SJCRH30 (cell line): ENCODE measurements at regions not wholly inside any gene's neighbourhood (a gene's known extent, or its start where the extent isn't known, plus 50 kb on each side); places are given as distances from the start of the nearest gene placed in this dataset.
A peak's percentile ranks its signal among the peaks of the same experiment; 100 is the strongest.

Source experiments
- DNase-seq, 2 experiments: peaks; one replicate each; pipeline ENCODE4 v3.0.0-alpha.2; 2015 to 2020
- H3K27ac ChIP-seq: fragments of 250-450 bp; sonication (Bioruptor Pico); 2 replicates; pipeline ENCODE4 v1.5.1; 2020; ENCODE audit warnings: mild to moderate bottlenecking, moderate library complexity
- H3K27me3 ChIP-seq: fragments of 250-450 bp; sonication (Bioruptor Pico); 2 replicates; pipeline ENCODE4 v1.5.1; 2020; ENCODE audit warnings: mild to moderate bottlenecking, moderate library complexity
- H3K36me3 ChIP-seq: fragments of 250-450 bp; sonication (Bioruptor Pico); 2 replicates; pipeline ENCODE4 v1.5.1; 2020; ENCODE audit warnings: mild to moderate bottlenecking, moderate library complexity
- H3K4me1 ChIP-seq: fragments of 250-450 bp; sonication (Bioruptor Pico); 2 replicates; pipeline ENCODE4 v1.5.1; 2020; ENCODE audit warnings: mild to moderate bottlenecking, moderate library complexity
- H3K4me3 ChIP-seq: fragments of 250-450 bp; sonication (Bioruptor Pico); 2 replicates; pipeline ENCODE4 v1.5.1; 2020; ENCODE audit warnings: mild to moderate bottlenecking, moderate library complexity
- H3K9me3 ChIP-seq: fragments of 250-450 bp; sonication (Bioruptor Pico); replicated peaks from 2 replicates; pipeline ENCODE4 v1.5.1; 2020; ENCODE audit warnings: mild to moderate bottlenecking, moderate library complexity

DNA sequence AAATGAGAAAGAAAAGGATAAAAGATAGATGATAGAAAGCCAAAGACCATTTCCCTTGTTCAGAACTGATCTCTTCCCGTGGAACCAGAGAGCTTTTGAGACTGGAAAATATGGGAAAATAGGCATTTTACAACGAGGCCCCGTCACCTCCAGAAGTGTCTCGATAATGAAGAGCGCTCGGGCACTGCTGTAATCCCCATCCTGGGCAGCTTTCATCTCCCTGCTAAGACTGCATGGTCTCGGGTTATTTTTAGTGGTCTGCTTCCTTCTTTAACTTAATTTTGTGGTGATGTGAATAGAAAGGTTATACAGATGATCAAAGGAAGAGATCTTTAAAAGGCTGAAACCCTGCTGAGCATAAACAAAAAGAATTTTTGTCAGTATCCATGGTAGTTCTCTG lies 176.6 kb downstream of the METTL4 start:
- H3K27ac ChIP-seq = no peak overlapping the region
- DNase-seq = no peak
- H3K4me3 ChIP-seq = no peak overlapping the region
- no peaks in the 10 kb centered on the region for H3K9me3 ChIP-seq
- H3K4me1 ChIP-seq = no peaks in the 10 kb centered on the region
- H3K27me3 ChIP-seq = no peaks in the 10 kb centered on the region
- no peaks in the 10 kb centered on the region for H3K36me3 ChIP-seq

DNA sequence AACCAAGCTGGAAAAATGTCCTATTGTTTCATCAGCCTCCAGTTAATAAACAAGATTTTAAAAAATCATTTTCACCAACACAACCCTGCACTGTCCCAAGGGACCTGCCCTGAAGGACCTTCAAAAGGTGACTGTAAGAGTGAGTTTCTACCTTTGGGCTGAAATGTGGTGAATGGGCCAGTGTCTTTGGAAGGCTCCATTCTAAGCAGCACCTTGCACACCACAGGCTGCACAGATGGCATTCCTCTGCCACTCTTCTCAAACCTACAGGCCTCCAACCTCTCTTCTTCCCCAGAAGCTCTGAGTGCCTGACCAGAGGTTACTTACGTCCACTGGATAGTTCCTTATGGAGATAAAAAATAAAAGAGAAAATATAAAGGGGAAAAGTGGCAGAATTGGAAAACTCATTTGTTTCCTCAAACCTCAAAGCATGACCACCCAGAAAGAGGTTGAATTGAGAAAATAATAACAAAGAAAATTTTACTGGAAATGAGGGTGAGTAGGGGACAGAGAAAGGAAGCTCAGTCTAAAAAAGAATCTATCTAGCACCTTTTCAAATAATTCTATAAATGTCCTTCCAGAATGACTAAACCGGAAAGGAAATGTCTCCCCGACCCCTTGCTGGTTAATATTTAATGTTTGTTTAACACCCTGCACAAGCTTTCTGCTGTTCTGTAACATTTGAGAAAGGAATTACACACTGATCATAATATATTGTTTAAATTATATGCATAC lies 175.7 kb downstream of the METTL4 start:
- Histone ChIP-seq H3K4me1 (no peaks in the 10 kb centered on the region), H3K9me3 (no peaks in the 10 kb centered on the region), H3K27ac (no peak overlapping the region), H3K4me3 (no peak overlapping the region), H3K27me3 (no peaks in the 10 kb centered on the region), H3K36me3 (no peaks in the 10 kb centered on the region)
- DNase-seq = no peak

DNA sequence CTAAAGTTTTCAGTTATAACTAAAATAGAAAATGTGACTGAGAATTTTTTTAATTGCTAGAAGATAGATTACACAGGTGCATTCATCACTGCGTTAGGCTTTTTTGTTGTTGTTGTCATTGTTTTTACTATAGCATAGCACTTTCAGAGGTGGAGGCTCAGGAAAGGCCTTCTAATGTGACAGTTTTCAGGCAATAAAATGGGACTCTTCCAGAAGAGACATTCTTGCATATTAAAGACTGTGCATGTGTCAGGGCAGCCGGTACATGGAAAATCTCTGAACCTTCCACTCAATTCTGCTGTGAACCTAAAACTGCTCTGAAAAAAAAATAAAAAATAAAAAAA lies 175.2 kb downstream of the METTL4 start:
- H3K27me3 ChIP-seq = no peaks in the 10 kb centered on the region
- no peak for DNase-seq
- no peak overlapping the region for H3K27ac ChIP-seq
- H3K4me3 ChIP-seq = no peak overlapping the region
- H3K9me3 ChIP-seq = no peaks in the 10 kb centered on the region
- no peaks in the 10 kb centered on the region for H3K36me3 ChIP-seq
- no peaks in the 10 kb centered on the region for H3K4me1 ChIP-seq

DNA sequence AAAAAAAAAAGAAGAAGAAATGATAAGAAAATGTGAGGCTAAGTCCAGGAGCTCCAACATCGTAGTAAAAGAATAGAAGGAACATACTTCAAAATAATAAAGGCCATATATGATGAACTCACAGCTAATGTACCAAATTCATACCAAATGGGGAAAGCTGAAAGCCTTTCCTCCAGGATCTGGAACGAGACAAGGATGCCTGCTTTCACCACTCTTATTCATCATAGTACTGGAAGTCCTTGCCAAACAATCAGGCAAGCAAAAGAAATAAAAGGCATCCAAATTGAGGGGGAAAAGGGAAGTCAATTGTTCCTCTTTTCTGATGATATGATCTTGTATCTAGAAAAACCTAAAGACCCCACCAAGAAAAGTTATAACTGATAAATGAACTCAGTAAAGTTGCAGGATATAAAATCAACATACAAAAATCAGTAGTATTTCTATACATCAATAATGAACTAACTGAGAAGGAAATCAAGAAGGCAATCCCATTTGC lies 170.6 kb downstream of the METTL4 start:
- no peaks in the 10 kb centered on the region for H3K27me3 ChIP-seq
- H3K27ac ChIP-seq = no peak overlapping the region
- H3K4me1 ChIP-seq = no peaks in the 10 kb centered on the region
- no peak for DNase-seq
- H3K9me3 ChIP-seq = no peaks in the 10 kb centered on the region
- no peaks in the 10 kb centered on the region for H3K36me3 ChIP-seq
- no peak overlapping the region for H3K4me3 ChIP-seq

DNA sequence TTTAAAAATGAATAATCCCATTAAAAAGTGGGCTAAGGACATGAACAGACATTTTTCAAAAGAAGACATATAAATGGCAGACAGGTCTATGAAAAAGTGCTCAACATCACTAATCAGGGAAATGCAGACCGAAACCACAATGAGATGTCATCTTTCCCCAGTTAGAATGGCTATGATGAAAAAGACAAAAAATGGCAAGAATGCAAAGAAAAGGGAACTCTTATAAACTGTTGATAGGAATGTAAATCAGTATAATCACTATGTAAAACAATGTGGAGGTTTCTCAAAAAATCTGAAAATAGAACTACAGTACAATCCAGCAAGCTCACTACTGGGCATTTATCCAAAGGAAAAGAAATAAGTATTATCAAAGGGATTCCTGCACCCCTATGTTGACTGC lies 169.2 kb downstream of the METTL4 start:
- no peaks in the 10 kb centered on the region for H3K36me3 ChIP-seq
- no peak for DNase-seq
- no peak overlapping the region for H3K27ac ChIP-seq
- no peaks in the 10 kb centered on the region for H3K4me1 ChIP-seq
- H3K4me3 ChIP-seq = no peak overlapping the region
- H3K9me3 ChIP-seq = no peaks in the 10 kb centered on the region
- no peaks in the 10 kb centered on the region for H3K27me3 ChIP-seq

DNA sequence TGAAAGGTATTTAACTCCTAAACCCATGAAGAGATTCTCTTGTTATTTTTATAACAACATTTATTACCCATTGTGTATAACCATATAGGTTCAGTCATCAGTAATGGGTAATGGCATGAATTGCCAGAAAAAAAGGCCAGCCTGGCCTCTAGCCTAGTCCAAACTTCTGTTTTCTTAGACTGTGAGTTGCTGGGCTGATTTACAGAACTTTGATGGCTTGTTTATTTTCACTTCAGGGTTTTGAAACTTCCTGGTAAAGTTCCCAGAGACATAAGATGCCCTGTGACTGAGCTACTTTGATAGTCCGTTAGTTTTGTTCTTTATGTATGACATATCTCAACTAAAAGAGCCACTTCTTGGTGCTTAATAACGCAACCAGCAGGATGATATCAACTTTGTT lies 164.8 kb downstream of the METTL4 start:
- Histone ChIP-seq H3K9me3 (no peaks in the 10 kb centered on the region), H3K27me3 (no peaks in the 10 kb centered on the region), H3K36me3 (no peaks in the 10 kb centered on the region), H3K4me3 (no peak overlapping the region), H3K4me1 (peaks cover 15% of the 10 kb centered on the region; the same call in 1 of the 2 replicates), H3K27ac (no peak overlapping the region)
- DNase-seq = no peak

DNA sequence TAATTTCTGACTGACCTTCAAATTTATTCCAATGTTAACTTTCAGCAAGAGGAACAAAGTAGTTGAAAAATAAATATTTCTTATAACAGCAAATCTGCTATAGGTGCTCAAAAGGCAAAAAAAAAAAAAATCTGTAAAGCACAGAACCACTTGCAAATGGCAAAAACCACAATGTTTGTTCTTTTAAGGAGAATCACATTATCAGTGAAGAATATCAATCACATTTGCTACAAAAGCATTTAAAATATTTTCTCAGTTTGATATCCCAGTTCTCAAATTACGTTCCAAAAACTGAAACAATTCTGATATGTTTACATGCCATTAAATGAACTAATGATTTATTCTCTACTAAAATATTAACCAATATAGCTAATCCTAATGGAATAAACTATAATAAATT lies 163.3 kb downstream of the METTL4 start:
- DNase-seq = no peak
- Histone ChIP-seq H3K4me1 (peaks cover 18% of the 10 kb centered on the region; the same call in 1 of the 2 replicates), H3K27me3 (no peaks in the 10 kb centered on the region), H3K27ac (no peak overlapping the region), H3K36me3 (no peaks in the 10 kb centered on the region), H3K4me3 (no peak overlapping the region), H3K9me3 (no peaks in the 10 kb centered on the region)

DNA sequence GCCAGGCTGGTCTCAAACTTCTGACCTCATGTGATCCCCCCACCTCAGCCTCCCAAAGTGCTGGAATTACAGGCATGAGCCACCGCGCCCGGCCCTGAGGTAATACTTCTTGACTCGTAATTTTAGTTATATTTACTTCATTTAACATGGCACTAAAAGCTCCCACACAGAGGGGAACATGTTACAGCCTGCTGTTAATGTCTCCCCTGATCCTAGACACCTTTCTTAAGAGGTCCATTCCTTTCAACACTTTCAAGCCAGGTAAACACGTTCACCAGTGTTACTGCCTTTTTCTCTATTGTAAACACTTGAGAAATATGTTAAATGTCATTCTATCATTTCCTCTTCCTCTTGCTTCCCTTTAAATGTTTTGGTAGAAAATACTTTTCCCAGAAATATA lies 161.4 kb downstream of the METTL4 start:
- DNase-seq = no peak
- Histone ChIP-seq H3K4me3 (no peak overlapping the region), H3K27ac (no peak overlapping the region), H3K9me3 (no peaks in the 10 kb centered on the region), H3K27me3 (no peaks in the 10 kb centered on the region), H3K36me3 (no peaks in the 10 kb centered on the region), H3K4me1 (peaks cover 18% of the 10 kb centered on the region; the same call in 1 of the 2 replicates)

DNA sequence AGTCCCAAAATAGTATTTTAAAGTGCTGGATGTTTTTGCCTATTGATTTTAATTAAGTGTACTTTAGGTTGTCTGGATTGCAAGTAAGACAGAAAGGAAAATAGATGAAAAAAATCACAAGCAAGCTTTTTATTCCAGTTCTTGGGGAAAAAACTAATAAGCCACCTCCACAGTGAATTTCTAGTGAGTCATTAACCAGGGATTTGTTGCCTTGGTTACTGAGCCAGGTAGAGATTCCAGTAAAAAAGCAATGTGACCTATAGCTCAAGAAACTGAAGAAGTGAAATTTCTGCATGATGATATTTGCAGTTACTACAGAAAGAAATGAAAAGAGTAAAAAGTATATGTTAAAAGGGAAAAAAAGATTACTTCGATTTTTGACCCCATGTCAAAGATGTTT lies 160.6 kb downstream of the METTL4 start:
- Histone ChIP-seq H3K9me3 (no peaks in the 10 kb centered on the region), H3K36me3 (no peaks in the 10 kb centered on the region), H3K27me3 (no peaks in the 10 kb centered on the region), H3K4me3 (no peak overlapping the region), H3K4me1 (peaks cover 18% of the 10 kb centered on the region; the same call in 1 of the 2 replicates), H3K27ac (no peak overlapping the region)
- no peak for DNase-seq

DNA sequence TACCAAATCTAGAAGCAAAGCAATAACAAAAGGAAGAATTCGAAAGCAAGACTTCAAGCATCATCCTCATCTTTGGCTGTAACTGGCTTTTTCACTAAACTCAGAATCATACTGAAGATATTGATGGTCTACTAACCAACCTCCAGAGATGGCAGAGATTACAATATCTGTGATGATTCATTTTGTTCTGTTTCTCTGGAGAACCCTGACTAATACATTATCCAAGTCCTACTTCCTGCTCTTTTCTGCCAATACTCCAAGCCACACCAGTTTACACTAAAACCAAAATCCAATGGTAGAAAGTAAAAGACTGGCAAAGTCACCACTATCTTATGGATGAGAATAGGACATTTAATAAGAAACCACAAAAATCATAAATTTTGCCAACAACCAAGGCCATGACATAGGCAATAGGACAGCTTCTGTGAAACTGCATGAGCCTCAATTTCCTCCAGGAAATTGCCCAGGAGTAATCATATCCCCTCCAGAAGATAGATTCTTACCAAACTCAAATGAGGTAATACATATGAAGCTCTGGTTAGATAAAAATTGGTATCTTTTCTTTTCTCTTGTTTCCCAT lies 159.8 kb downstream of the METTL4 start:
- Histone ChIP-seq H3K4me1 (peaks cover 18% of the 10 kb centered on the region; the same call in 1 of the 2 replicates), H3K27me3 (no peaks in the 10 kb centered on the region), H3K27ac (no peak overlapping the region), H3K36me3 (no peaks in the 10 kb centered on the region), H3K9me3 (no peaks in the 10 kb centered on the region), H3K4me3 (no peak overlapping the region)
- no peak for DNase-seq

DNA sequence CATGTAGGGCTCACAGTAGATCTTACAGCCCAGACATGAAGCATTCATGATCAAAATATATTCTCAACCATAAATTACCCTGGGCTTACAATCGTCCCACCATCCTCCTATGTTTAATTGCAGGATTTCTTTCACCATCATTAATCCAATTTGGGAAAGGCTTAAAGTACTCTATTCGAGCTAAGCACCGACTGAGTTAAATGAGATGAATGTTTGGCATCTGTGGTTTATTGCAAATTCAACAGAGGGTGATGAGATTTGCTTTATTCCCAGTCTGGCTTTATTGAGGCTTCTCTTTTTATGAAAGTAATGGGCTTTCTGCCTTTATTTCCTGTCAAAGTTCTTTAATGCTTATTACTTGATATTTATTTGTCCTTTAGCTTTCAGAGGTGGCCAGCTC lies 159.0 kb downstream of the METTL4 start:
- no peaks in the 10 kb centered on the region for H3K9me3 ChIP-seq
- H3K4me3 ChIP-seq = no peak overlapping the region
- no peak for DNase-seq
- peaks cover 18% of the 10 kb centered on the region; the same call in 1 of the 2 replicates for H3K4me1 ChIP-seq
- no peak overlapping the region for H3K27ac ChIP-seq
- H3K27me3 ChIP-seq = no peaks in the 10 kb centered on the region
- no peaks in the 10 kb centered on the region for H3K36me3 ChIP-seq

DNA sequence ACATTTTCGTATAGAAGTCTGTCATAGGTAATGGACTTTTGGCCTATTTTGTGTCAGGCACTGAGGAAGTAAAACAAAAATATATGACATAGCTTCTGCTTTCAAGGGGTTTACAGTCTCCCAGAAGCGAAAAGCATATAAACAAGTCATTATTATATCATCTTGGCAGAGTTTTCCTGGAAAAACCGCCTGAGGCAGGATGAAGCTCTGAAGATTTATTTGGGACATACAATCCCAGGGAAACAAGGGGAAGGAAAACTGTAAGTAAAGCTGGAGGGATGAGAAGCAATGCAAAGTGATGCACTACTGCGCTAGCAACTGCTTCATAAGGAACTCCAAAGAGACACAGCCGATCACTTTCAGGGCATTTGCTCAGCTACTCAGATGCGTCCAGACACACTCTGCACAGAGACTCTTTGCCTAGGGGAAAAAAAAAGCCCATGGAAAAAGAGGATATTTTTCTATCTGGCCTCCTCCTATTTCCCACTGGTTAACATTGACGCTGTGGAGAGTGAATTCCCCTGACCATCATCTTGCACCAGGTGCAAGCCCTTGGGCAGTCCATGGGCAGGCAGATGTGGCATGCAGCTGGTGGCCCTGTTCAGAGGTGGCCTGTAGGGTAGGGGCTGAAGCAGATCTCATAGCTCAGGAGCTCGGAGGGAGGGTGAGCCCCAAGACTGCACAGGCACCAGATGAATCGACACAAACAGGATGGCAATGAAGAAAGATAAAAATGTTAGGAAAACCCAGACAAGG lies 158.1 kb downstream of the METTL4 start:
- no peak overlapping the region for H3K4me3 ChIP-seq
- H3K27ac ChIP-seq = no peak overlapping the region
- peaks cover 21% of the 10 kb centered on the region for H3K4me1 ChIP-seq
- no peaks in the 10 kb centered on the region for H3K27me3 ChIP-seq
- no peaks in the 10 kb centered on the region for H3K9me3 ChIP-seq
- no peaks in the 10 kb centered on the region for H3K36me3 ChIP-seq
- DNase-seq = peak; percentile 44 to 52

DNA sequence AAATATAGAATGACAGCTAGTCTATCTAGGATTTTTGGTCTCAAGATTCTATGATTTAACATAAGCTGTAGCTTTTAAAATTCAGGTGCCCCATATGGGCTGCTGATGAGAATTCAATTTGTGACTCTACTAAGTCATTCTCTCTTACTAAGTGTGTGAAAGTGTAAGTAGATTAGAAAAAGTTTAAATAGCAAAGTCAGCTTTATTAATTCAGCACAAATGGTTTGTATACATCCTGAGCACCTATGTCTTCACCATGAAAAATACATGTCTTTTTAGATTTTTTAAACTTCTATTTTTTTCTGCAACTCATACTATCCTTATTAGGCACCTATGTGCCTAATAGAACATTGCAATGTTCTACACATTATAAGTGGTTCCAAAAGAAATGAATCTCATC lies 157.1 kb downstream of the METTL4 start:
- Histone ChIP-seq H3K27me3 (no peaks in the 10 kb centered on the region), H3K9me3 (no peaks in the 10 kb centered on the region)
- no peak for DNase-seq

DNA sequence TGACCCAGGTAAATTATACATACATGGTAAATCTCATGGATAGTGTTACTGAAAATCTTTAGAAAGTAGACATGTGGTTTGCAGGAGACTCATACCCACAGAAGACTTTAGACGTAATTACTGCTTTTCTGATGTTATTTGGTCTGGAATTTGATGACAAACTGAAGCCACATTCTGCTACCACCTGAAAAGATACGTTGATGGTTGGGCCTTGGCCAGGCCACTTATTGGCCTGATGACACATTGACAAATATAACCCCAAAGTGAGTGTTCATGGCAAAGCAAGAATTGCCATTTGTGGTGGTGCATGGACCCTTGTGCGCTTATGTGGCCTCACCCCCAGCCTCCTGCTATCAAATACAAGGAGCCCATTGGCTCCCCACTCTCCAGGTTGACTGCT lies 155.6 kb downstream of the METTL4 start:
- no peaks in the 10 kb centered on the region for H3K27me3 ChIP-seq
- H3K27ac ChIP-seq = no peak overlapping the region
- no peak for DNase-seq

More for the DNA sequence above, 157.1 kb downstream of the METTL4 start:
- Histone ChIP-seq H3K4me3 (no peak overlapping the region), H3K4me1 (peaks cover 27% of the 10 kb centered on the region), H3K36me3 (no peaks in the 10 kb centered on the region), H3K27ac (no peak overlapping the region)

More for the DNA sequence above, 155.6 kb downstream of the METTL4 start:
- H3K4me3 ChIP-seq = no peak overlapping the region
- no peaks in the 10 kb centered on the region for H3K9me3 ChIP-seq
- no peaks in the 10 kb centered on the region for H3K36me3 ChIP-seq
- peaks cover 21% of the 10 kb centered on the region for H3K4me1 ChIP-seq
